ENCODE measurements at regions not wholly inside any gene's neighbourhood (a gene's known extent, or its start where the extent isn't known, plus 50 kb on each side); places are given as distances from the start of the nearest gene placed in this dataset.

- no peak for TF ChIP-seq EHMT2 (IDR thresholded peaks at IDR 0.05; ENCODE audit: low read depth)
- no peak for TF ChIP-seq CTCF (IDR thresholded peaks at IDR 0.05)
- no peak for TF ChIP-seq BHLHE40 (IDR thresholded peaks at IDR 0.05; ENCODE audit: low read depth, low read length)
- no peak for TF ChIP-seq SREBF2 (IDR thresholded peaks at IDR 0.05)
- no peak for TF ChIP-seq MAFK (IDR thresholded peaks at IDR 0.05; ENCODE audit: partially characterized antibody)
- no peak for TF ChIP-seq POLR2A (IDR thresholded peaks at IDR 0.05; ENCODE audit: low read length)
- no peak for TF ChIP-seq BCL3 (IDR thresholded peaks at IDR 0.05)
These were observed 148.4 kb upstream of the FOXA2 start for GRCh38 chr20:22732751-22733150.
